Activated CD8-positive, alpha-beta T cell treated with anti-CD3 and anti-CD28 coated beads for 36 hours (primary cell): ENCODE measurements at regions not wholly inside any gene's neighbourhood (a gene's known extent, or its start where the extent isn't known, plus 50 kb on each side); places are given as distances from the start of the nearest gene placed in this dataset.

Experiments
- ATAC-seq: fragments of 200-7000 bp; cut with Tn5 transposase; one replicate; pipeline ENCODE4 v1.10.0; 2021; ENCODE audit warnings: mild to moderate bottlenecking, moderate library complexity
- CTCF ChIA-PET: fragments of 350-600 bp; sonication (Branson Sonifier 250); formaldehyde crosslinking; loops from one replicate; lab custom pipeline; 2021; ENCODE audit warnings: antibody characterized with exemption; lab: Charles Lee
- POLR2A ChIA-PET: fragments of 350-600 bp; sonication (Branson Sonifier 250); formaldehyde crosslinking; loops from one replicate; lab custom pipeline; 2021; ENCODE audit warnings: antibody characterized with exemption; lab: Charles Lee
- DNase-seq: peaks from one replicate; pipeline ENCODE4 v3.0.0-alpha.2; 2020
- H3K27ac Mint-ChIP-seq: one replicate; pipeline ENCODE4 v1.8.0; 2021; ENCODE audit warnings: mild to moderate bottlenecking, mixed read lengths
- H3K27me3 Mint-ChIP-seq: one replicate; pipeline ENCODE4 v1.8.0; 2021; ENCODE audit warnings: mixed read lengths
- H3K36me3 Mint-ChIP-seq: one replicate; pipeline ENCODE4 v1.8.0; 2021; ENCODE audit warnings: low read depth, mixed read lengths
- H3K4me1 Mint-ChIP-seq: one replicate; pipeline ENCODE4 v1.8.0; 2021; ENCODE audit warnings: low read depth, mixed read lengths
- H3K4me3 Mint-ChIP-seq: one replicate; pipeline ENCODE4 v1.8.0; 2021; ENCODE audit warnings: mild to moderate bottlenecking, moderate library complexity, mixed read lengths
- H3K9me3 Mint-ChIP-seq: one replicate; pipeline ENCODE4 v1.8.0; 2021; ENCODE audit warnings: mixed read lengths
- CTCF ChIP-seq: fragments of 200-600 bp; IDR thresholded peaks from one replicate; pipeline ENCODE4 v1.8.0; 2022; ENCODE audit warnings: antibody characterized with exemption, mild to moderate bottlenecking
- intact Hi-C: fragments of 100-400 bp; cut with micrococcal nuclease; formaldehyde crosslinking; loops from one replicate; pipeline ENCODE4 v1.10.0; 2022

GRCh38 chr22:47835726-47836125, 1073.3 kb downstream of the TBC1D22A start:
- peaks cover 12% of the 10 kb centered on the region for H3K27me3 Mint-ChIP-seq
- no peak for DNase-seq
- CTCF ChIA-PET, result no interaction called here
- intact Hi-C loops, result no loop called here
- no peaks in the 10 kb centered on the region for H3K4me1 Mint-ChIP-seq
- POLR2A ChIA-PET, result no interaction called here
- no peak overlapping the region for H3K4me3 Mint-ChIP-seq
- TF ChIP-seq CTCF, result no peak
- no peak overlapping the region for H3K27ac Mint-ChIP-seq
- no peaks in the 10 kb centered on the region for H3K9me3 Mint-ChIP-seq
- no peaks in the 10 kb centered on the region for H3K36me3 Mint-ChIP-seq
- ATAC-seq, result no peak

- Mint-ChIP-seq H3K36me3 (no peaks in the 10 kb centered on the region), H3K27me3 (peaks cover 2% of the 10 kb centered on the region), H3K4me1 (no peaks in the 10 kb centered on the region), H3K9me3 (no peaks in the 10 kb centered on the region), H3K4me3 (no peak overlapping the region), H3K27ac (no peak overlapping the region)
- intact Hi-C loops, result no loop called here
- ChIA-PET POLR2A (no interaction called here), CTCF (no interaction called here)
- DNase-seq, result no peak
- no peak for ATAC-seq
- TF ChIP-seq CTCF, result no peak
Measured at GRCh38 chr22:47826016-47826415, 1063.6 kb downstream of the TBC1D22A start.

- no peak for DNase-seq
- ChIA-PET CTCF (no interaction called here), POLR2A (interaction anchor here (0.6 kb wide), 1 partner anchor 87 kb away, joined by 3 read pairs; no protein-coding TSS in a partner anchor)
- H3K4me1 Mint-ChIP-seq, result no peaks in the 10 kb centered on the region
- no peak for ATAC-seq
- no peaks in the 10 kb centered on the region for H3K27me3 Mint-ChIP-seq
- TF ChIP-seq CTCF, result no peak
- no peak overlapping the region for H3K27ac Mint-ChIP-seq
- no peak overlapping the region for H3K4me3 Mint-ChIP-seq
- no peaks in the 10 kb centered on the region for H3K9me3 Mint-ChIP-seq
- H3K36me3 Mint-ChIP-seq, result no peaks in the 10 kb centered on the region
- intact Hi-C loops, result no loop called here
Measured at GRCh38 chr22:47822422-47822821, 1060.0 kb downstream of the TBC1D22A start.

- no peak overlapping the region for H3K27ac Mint-ChIP-seq
- intact Hi-C loops, result no loop called here
- H3K36me3 Mint-ChIP-seq, result no peaks in the 10 kb centered on the region
- no peak overlapping the region for H3K4me3 Mint-ChIP-seq
- ChIA-PET CTCF (no interaction called here), POLR2A (no interaction called here)
- DNase-seq (no peak), ATAC-seq (no peak)
- H3K27me3 Mint-ChIP-seq, result peaks cover 1% of the 10 kb centered on the region
- H3K9me3 Mint-ChIP-seq, result no peaks in the 10 kb centered on the region
- no peak for TF ChIP-seq CTCF
- H3K4me1 Mint-ChIP-seq, result no peaks in the 10 kb centered on the region
Measured at GRCh38 chr22:47818496-47818895, 1056.0 kb downstream of the TBC1D22A start.

GRCh38 chr22:47817380-47817779, 1054.9 kb downstream of the TBC1D22A start:
- no peak overlapping the region for H3K27ac Mint-ChIP-seq
- intact Hi-C loops, result no loop called here
- POLR2A ChIA-PET, result no interaction called here
- no peaks in the 10 kb centered on the region for H3K36me3 Mint-ChIP-seq
- no peaks in the 10 kb centered on the region for H3K4me1 Mint-ChIP-seq
- peaks cover 1% of the 10 kb centered on the region for H3K27me3 Mint-ChIP-seq
- DNase-seq (no peak), ATAC-seq (no peak)
- H3K4me3 Mint-ChIP-seq, result no peak overlapping the region
- TF ChIP-seq CTCF, result no peak
- CTCF ChIA-PET, result no interaction called here
- H3K9me3 Mint-ChIP-seq, result no peaks in the 10 kb centered on the region
